ENCODE measurements at regions not wholly inside any gene's neighbourhood (a gene's known extent, or its start where the extent isn't known, plus 50 kb on each side); places are given as distances from the start of the nearest gene placed in this dataset.
"Not testable (repeated sequence)": the region's sequence is repeated elsewhere in the genome, so short reads cannot be mapped to it uniquely, and the experiment has no call there.

DNA sequence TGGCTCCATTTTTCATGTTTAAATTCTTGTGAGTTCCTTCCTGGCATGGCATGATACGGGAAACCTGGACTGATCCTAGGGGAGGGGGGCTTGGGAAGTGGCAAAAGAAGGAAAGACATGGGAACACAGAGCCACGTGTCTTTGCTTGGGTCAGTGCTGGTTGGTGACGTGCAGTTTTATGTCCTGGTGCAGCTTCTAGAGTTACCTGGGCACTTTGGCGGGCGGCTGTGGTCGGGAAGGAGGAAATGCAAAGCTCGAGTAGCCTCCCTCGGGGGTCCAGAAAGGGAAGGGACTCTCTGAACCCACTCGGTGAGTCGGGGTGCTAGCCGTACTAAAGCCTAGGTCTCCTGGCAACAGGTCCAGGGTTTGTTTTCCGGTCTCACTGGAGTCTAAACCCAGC is 94.6 kb downstream of the APOB start:
- no peaks in the 10 kb centered on the region for H3K9me3 ChIP-seq (ENCODE audit: low read length)
- TF ChIP-seq EZH2phosphoT487 (IDR thresholded peaks at IDR 0.05; ENCODE audit: borderline replicate concordance, low read depth, low read length) = no peak
- TF ChIP-seq, protein P1, sequence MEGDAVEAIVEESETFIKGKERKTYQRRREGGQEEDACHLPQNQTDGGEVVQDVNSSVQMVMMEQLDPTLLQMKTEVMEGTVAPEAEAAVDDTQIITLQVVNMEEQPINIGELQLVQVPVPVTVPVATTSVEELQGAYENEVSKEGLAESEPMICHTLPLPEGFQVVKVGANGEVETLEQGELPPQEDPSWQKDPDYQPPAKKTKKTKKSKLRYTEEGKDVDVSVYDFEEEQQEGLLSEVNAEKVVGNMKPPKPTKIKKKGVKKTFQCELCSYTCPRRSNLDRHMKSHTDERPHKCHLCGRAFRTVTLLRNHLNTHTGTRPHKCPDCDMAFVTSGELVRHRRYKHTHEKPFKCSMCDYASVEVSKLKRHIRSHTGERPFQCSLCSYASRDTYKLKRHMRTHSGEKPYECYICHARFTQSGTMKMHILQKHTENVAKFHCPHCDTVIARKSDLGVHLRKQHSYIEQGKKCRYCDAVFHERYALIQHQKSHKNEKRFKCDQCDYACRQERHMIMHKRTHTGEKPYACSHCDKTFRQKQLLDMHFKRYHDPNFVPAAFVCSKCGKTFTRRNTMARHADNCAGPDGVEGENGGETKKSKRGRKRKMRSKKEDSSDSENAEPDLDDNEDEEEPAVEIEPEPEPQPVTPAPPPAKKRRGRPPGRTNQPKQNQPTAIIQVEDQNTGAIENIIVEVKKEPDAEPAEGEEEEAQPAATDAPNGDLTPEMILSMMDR (conservative IDR thresholded peaks at IDR 0.05; ENCODE audit: low read length) = no peak
- no peaks in the 10 kb centered on the region for H3K79me2 ChIP-seq (ENCODE audit: insufficient read depth, low read depth, low read length)
- no peak overlapping the region for H2AFZ ChIP-seq (ENCODE audit: low read length)
- H3K36me3 ChIP-seq (ENCODE audit: insufficient read depth, low read length) = no peaks in the 10 kb centered on the region
- H4K20me1 ChIP-seq (ENCODE audit: insufficient read depth, low read length) = no peaks in the 10 kb centered on the region
- ChIA-PET POLR2A (no interaction called here), CTCF (ENCODE audit: unreplicated experiment) (no interaction called here)
- intact Hi-C loops (cut with micrococcal nuclease; ENCODE audit: unreplicated experiment) = no loop called here
- H3K9me2 ChIP-seq (ENCODE audit: insufficient read depth, low read length) = no peaks in the 10 kb centered on the region
- no TSS peak for BruUV-seq (replicated peaks)
- H3K4me1 ChIP-seq (ENCODE audit: insufficient read depth, low read length, poor library complexity, severe bottlenecking) = no peaks in the 10 kb centered on the region
- DNase-seq (ENCODE audit: low spot score) = no peak
- no peak overlapping the region for H3K27ac ChIP-seq (ENCODE audit: low read depth, low read length, poor library complexity, severe bottlenecking)
- H3K4me3 ChIP-seq (ENCODE audit: low read depth, low read length, poor library complexity, severe bottlenecking) = no peak overlapping the region
- no peak overlapping the region for H3K4me2 ChIP-seq (ENCODE audit: low read length)

DNA sequence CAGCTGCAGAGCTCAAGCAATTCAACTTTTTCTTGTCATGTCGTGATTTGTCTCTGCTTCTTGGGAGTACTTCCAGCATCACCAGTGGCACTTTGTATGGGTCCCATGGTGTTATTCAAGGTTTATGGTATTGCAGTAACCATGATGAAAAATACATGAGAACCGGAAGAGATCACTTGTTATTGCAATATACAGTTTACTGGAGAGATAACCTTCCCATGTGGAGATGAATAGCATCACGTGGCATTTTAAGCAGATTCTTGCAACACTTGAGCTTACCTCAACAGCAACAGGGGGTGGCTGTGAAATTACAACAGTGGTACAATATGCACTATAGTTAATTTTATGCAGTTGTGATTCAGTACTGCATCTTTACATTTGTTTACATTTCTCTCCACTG is 97.4 kb downstream of the APOB start:
- H3K36me3 ChIP-seq (ENCODE audit: insufficient read depth, low read length) = no peaks in the 10 kb centered on the region
- H3K9me2 ChIP-seq (ENCODE audit: insufficient read depth, low read length) = no peaks in the 10 kb centered on the region
- H3K27ac ChIP-seq (ENCODE audit: low read depth, low read length, poor library complexity, severe bottlenecking) = no peak overlapping the region
- H3K4me2 ChIP-seq (ENCODE audit: low read length) = no peak overlapping the region
- intact Hi-C loops (cut with micrococcal nuclease; ENCODE audit: unreplicated experiment) = no loop called here
- H3K4me3 ChIP-seq (ENCODE audit: low read depth, low read length, poor library complexity, severe bottlenecking) = no peak overlapping the region
- TF ChIP-seq EZH2phosphoT487 (IDR thresholded peaks at IDR 0.05; ENCODE audit: borderline replicate concordance, low read depth, low read length) = no peak
- TF ChIP-seq, protein P1 (conservative IDR thresholded peaks at IDR 0.05; ENCODE audit: low read length) = no peak
- H2AFZ ChIP-seq (ENCODE audit: low read length) = no peak overlapping the region
- DNase-seq (ENCODE audit: low spot score) = no peak
- ChIA-PET CTCF (ENCODE audit: unreplicated experiment) (no interaction called here), POLR2A (no interaction called here)
- H4K20me1 ChIP-seq (ENCODE audit: insufficient read depth, low read length) = no peaks in the 10 kb centered on the region
- H3K4me1 ChIP-seq (ENCODE audit: insufficient read depth, low read length, poor library complexity, severe bottlenecking) = no peaks in the 10 kb centered on the region
- no peaks in the 10 kb centered on the region for H3K9me3 ChIP-seq (ENCODE audit: low read length)
- no peaks in the 10 kb centered on the region for H3K79me2 ChIP-seq (ENCODE audit: insufficient read depth, low read depth, low read length)
- no TSS peak for BruUV-seq (replicated peaks)

- H3K4me2 ChIP-seq (ENCODE audit: low read length); H3K9me3 ChIP-seq (ENCODE audit: low read length); BruUV-seq (replicated peaks); H4K20me1 ChIP-seq (ENCODE audit: insufficient read depth, low read length); intact Hi-C loops (cut with micrococcal nuclease; ENCODE audit: unreplicated experiment); H3K9me2 ChIP-seq (ENCODE audit: insufficient read depth, low read length); CTCF ChIA-PET (ENCODE audit: unreplicated experiment); POLR2A ChIA-PET; DNase-seq (ENCODE audit: low spot score); H3K4me3 ChIP-seq (ENCODE audit: low read depth, low read length, poor library complexity, severe bottlenecking); H2AFZ ChIP-seq (ENCODE audit: low read length); H3K36me3 ChIP-seq (ENCODE audit: insufficient read depth, low read length); H3K27ac ChIP-seq (ENCODE audit: low read depth, low read length, poor library complexity, severe bottlenecking); H3K4me1 ChIP-seq (ENCODE audit: insufficient read depth, low read length, poor library complexity, severe bottlenecking); H3K79me2 ChIP-seq (ENCODE audit: insufficient read depth, low read depth, low read length): not testable (repeated sequence)
Observed at GRCh38 chr2:20943721-20944120, 100.2 kb downstream of the APOB start.

Measured in OCI-LY7 (cell line).